Erythroblast (primary cell): ENCODE measurements at regions not wholly inside any gene's neighbourhood (a gene's known extent, or its start where the extent isn't known, plus 50 kb on each side); places are given as distances from the start of the nearest gene placed in this dataset.

Source experiments
- GATA1 ChIP-seq: IDR thresholded peaks from 2 replicates; pipeline ENCODE4 v1.6.1; 2011; ENCODE audit warnings: low read depth, mild to moderate bottlenecking, control low read depth, low read length, moderate library complexity
- POLR2A ChIP-seq: IDR thresholded peaks from 2 replicates; pipeline ENCODE4 v1.6.1; 2011; ENCODE audit warnings: mild to moderate bottlenecking, low read length

- TF ChIP-seq POLR2A (no peak), GATA1 (no peak)
Measured at GRCh38 chr19:28655054-28655453, 557.9 kb downstream of the UQCRFS1 start.
